ENCODE measurements at regions not wholly inside any gene's neighbourhood (a gene's known extent, or its start where the extent isn't known, plus 50 kb on each side); places are given as distances from the start of the nearest gene placed in this dataset.

DNA sequence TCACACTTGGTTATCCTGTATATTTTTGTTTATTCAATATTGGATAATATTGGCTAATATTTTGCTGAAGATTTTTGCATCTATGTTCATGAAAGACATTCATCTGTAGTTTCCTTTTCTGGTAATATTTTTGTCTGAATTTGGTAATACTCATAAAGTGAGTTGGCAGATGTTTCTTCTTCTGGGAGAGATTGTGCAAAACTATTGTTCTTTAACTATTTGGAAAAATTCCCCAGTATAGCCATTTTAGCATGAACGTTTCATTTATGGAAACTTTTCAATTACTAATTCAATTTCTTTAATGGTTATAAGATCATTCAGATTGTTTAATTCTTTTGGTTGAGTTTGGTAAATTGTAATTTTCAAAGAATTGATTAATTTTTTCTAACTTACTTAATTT lies 560.8 kb upstream of the FZD8 start:
- TF ChIP-seq EZH2phosphoT487 (IDR thresholded peaks at IDR 0.05; ENCODE audit: low read length) (no peak), EZH2 (optimal IDR thresholded peaks at IDR 0.05; ENCODE audit: low read depth, low read length) (no peak)
- TF ChIP-seq, protein P1, sequence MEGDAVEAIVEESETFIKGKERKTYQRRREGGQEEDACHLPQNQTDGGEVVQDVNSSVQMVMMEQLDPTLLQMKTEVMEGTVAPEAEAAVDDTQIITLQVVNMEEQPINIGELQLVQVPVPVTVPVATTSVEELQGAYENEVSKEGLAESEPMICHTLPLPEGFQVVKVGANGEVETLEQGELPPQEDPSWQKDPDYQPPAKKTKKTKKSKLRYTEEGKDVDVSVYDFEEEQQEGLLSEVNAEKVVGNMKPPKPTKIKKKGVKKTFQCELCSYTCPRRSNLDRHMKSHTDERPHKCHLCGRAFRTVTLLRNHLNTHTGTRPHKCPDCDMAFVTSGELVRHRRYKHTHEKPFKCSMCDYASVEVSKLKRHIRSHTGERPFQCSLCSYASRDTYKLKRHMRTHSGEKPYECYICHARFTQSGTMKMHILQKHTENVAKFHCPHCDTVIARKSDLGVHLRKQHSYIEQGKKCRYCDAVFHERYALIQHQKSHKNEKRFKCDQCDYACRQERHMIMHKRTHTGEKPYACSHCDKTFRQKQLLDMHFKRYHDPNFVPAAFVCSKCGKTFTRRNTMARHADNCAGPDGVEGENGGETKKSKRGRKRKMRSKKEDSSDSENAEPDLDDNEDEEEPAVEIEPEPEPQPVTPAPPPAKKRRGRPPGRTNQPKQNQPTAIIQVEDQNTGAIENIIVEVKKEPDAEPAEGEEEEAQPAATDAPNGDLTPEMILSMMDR (IDR thresholded peaks at IDR 0.05; ENCODE audit: low read length): no peak
- no peaks in the 10 kb centered on the region for H3K27me3 ChIP-seq (replicated peaks; ENCODE audit: insufficient read depth, low read length)
- H3K4me2 ChIP-seq (ENCODE audit: low read depth, low read length): no peak overlapping the region
- no peaks in the 10 kb centered on the region for H3K79me2 ChIP-seq (ENCODE audit: low read length)
- DNase-seq: no peak
- no peaks in the 10 kb centered on the region for H4K20me1 ChIP-seq (ENCODE audit: insufficient read depth, low read length)
- H3K27ac ChIP-seq (ENCODE audit: low read length): no peak overlapping the region
- H3K9me3 ChIP-seq (replicated peaks; ENCODE audit: insufficient read depth, low read length): no peaks in the 10 kb centered on the region
- no peak overlapping the region for H3K9ac ChIP-seq (ENCODE audit: low read length)
- H3K36me3 ChIP-seq (replicated peaks; ENCODE audit: insufficient read depth, low read length): no peaks in the 10 kb centered on the region
- no peaks in the 10 kb centered on the region for H3F3A ChIP-seq (ENCODE audit: insufficient read depth, low read length)
- H3K4me1 ChIP-seq (ENCODE audit: low read length): no peaks in the 10 kb centered on the region
- no peaks in the 10 kb centered on the region for H3K9me2 ChIP-seq (replicated peaks; ENCODE audit: insufficient read depth, low read length)
- no peak overlapping the region for H2AFZ ChIP-seq (ENCODE audit: low read length)
- H3K4me3 ChIP-seq (ENCODE audit: low read length): no peak overlapping the region

DNA sequence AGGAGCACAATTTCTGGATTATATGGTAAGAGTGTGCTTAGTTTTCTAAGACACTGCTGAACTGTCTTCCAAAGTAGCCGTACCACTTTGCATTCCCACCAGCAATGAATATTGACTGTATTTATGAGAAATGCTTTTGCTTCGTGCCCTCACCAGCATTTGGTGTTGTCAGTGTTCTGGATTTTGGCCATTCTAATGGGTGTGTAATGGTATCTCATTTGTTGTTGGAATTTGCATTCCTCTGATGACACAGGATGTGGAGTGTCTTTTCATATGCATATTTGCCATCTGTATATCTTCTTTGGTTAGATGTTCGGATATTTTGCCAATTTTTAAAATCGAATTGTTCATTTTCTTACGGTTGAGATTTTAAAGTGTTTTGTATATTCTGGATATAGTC lies 558.5 kb upstream of the FZD8 start:
- Histone ChIP-seq H3K4me2 (ENCODE audit: low read depth, low read length) (no peak overlapping the region), H3F3A (ENCODE audit: insufficient read depth, low read length) (no peaks in the 10 kb centered on the region), H3K36me3 (replicated peaks; ENCODE audit: insufficient read depth, low read length) (no peaks in the 10 kb centered on the region), H3K27ac (ENCODE audit: low read length) (no peak overlapping the region), H2AFZ (ENCODE audit: low read length) (no peak overlapping the region), H3K9me3 (replicated peaks; ENCODE audit: insufficient read depth, low read length) (no peaks in the 10 kb centered on the region), H4K20me1 (ENCODE audit: insufficient read depth, low read length) (no peaks in the 10 kb centered on the region), H3K9me2 (replicated peaks; ENCODE audit: insufficient read depth, low read length) (no peaks in the 10 kb centered on the region), H3K9ac (ENCODE audit: low read length) (no peak overlapping the region), H3K79me2 (ENCODE audit: low read length) (no peaks in the 10 kb centered on the region), H3K27me3 (replicated peaks; ENCODE audit: insufficient read depth, low read length) (no peaks in the 10 kb centered on the region), H3K4me1 (ENCODE audit: low read length) (no peaks in the 10 kb centered on the region), H3K4me3 (ENCODE audit: low read length) (no peak overlapping the region)
- TF ChIP-seq, protein P1 (IDR thresholded peaks at IDR 0.05; ENCODE audit: low read length): no peak
- TF ChIP-seq EZH2 (optimal IDR thresholded peaks at IDR 0.05; ENCODE audit: low read depth, low read length) (no peak), EZH2phosphoT487 (IDR thresholded peaks at IDR 0.05; ENCODE audit: low read length) (no peak)
- no peak for DNase-seq

DNA sequence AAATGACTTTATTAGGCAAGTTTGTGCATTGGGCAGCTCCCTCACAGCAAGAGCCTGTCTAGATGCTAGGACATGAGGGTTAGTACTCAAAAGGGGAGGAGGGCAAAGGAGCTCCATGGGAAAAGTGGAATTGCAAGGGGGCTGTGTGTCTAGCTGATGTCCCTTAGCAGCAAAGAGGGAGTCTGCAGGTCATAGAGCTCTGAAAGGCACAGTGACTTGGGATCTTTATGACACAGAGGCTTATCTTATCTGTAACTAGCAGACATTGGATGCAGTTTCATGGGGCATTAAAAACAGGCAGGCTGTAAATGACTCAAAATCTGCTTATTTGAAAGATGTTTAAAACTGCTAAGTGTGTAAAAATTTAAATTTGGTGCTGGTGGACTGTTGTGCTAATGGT lies 556.2 kb upstream of the FZD8 start:
- Histone ChIP-seq H4K20me1 (ENCODE audit: insufficient read depth, low read length) (no peaks in the 10 kb centered on the region), H3K79me2 (ENCODE audit: low read length) (no peaks in the 10 kb centered on the region), H3K36me3 (replicated peaks; ENCODE audit: insufficient read depth, low read length) (no peaks in the 10 kb centered on the region), H3K4me3 (ENCODE audit: low read length) (no peak overlapping the region), H3K27ac (ENCODE audit: low read length) (no peak overlapping the region), H3K9ac (ENCODE audit: low read length) (no peak overlapping the region), H3K4me1 (ENCODE audit: low read length) (no peaks in the 10 kb centered on the region), H3K9me2 (replicated peaks; ENCODE audit: insufficient read depth, low read length) (no peaks in the 10 kb centered on the region), H3K9me3 (replicated peaks; ENCODE audit: insufficient read depth, low read length) (no peaks in the 10 kb centered on the region), H2AFZ (ENCODE audit: low read length) (no peak overlapping the region), H3K27me3 (replicated peaks; ENCODE audit: insufficient read depth, low read length) (no peaks in the 10 kb centered on the region), H3K4me2 (ENCODE audit: low read depth, low read length) (no peak overlapping the region), H3F3A (ENCODE audit: insufficient read depth, low read length) (no peaks in the 10 kb centered on the region)
- DNase-seq: no peak
- TF ChIP-seq, protein P1 (IDR thresholded peaks at IDR 0.05; ENCODE audit: low read length): no peak
- TF ChIP-seq EZH2phosphoT487 (IDR thresholded peaks at IDR 0.05; ENCODE audit: low read length) (no peak), EZH2 (optimal IDR thresholded peaks at IDR 0.05; ENCODE audit: low read depth, low read length) (no peak)

Measured in MM.1S (cell line).